ENCODE measurements at regions not wholly inside any gene's neighbourhood (a gene's known extent, or its start where the extent isn't known, plus 50 kb on each side); places are given as distances from the start of the nearest gene placed in this dataset.

DNA sequence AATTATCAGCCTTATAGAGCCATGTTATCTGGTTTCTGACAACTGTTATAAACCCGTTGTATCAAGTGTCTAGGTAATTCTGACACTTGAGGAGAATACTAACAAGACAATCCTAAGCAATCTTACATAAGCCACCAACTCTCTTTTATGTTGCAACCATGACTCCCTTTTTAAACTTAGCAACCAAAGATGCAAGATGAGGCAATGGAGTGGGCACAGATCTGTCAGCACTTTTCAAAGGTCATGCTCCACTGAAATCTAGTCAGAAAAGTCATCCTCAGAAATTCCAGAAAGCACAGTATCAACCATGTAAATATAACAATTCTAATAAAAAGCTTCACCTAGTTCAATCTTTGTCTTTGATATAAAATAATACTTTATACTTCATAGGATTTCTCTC lies 77.0 kb upstream of the SEMA3A start:
- no peak for DNase-seq

DNA sequence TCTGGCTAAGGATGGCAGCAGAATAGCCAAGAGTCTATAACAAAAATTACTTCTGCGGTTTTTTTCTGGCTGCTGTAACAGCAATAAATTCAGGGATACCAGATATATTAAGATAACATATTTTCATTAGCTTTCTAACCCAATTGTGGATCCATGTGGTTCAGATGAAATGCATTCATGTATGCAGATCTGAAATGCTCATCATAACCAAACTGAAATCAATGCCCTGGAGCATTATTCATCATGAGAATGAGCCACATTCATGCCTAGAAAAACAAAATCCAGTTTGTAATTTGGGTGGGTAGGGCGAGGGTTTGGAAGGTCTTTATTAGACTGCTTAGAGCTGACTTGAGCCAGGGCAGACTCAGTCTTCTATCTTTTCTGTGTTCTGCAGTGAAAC lies 69.8 kb upstream of the SEMA3A start:
- DNase-seq, result no peak

DNA sequence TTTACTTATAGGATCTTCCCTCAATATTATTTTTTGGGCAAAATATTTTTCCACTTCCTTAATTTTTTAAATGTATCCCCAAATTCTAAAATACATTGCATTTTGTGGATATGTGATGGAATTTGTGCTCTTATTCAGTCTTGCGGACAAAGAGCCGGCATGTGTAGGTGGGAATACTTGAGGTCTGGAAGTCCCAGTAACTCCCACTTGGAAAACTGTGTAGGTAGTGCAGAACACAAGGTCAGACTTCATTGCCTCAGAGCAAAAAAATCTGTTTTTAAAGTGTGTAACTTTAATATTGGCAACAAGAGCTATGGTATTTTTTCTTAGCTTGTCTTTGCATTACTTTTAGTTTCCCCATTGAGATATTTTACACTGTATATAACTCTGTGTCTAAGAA lies 68.5 kb upstream of the SEMA3A start:
- no peak for DNase-seq

DNA sequence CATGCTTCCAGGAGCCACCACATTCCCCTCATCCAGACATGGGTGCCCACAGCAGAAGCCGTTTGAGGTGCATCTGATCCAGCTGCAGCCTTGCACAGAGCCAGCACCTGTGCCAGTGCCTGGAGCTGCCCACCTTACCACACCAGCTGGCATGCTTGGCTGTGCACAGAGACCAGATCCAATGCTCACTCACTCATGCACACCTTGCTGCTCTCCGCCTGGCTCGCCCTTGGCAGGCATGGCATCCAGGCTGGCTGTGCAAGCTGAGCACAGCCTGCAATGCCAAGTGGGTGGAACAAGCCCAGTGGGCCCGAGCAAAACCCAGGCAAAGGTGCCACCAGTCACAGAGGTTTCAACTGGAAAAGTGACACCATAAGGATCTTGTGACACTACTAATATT lies 66.9 kb upstream of the SEMA3A start:
- no peak for DNase-seq

DNA sequence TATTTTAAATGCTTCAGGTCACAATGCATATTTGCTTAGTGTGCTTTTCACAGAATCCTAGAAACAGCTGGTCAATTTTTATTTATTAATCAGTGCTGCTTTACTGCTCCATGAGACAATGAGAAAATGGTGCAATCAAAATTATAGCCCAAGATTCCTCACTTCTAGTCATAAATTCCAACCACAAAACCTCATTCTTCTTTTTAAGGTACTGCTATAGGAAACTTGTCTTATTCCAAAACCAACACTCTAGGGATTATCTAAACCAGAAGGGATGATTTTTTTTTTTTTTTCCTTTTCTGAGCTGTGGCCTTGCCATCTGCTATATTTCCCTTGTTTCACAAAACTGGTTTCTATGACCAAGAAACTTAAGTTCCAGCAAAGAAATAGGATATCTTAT lies 64.0 kb upstream of the SEMA3A start:
- DNase-seq, result no peak

DNA sequence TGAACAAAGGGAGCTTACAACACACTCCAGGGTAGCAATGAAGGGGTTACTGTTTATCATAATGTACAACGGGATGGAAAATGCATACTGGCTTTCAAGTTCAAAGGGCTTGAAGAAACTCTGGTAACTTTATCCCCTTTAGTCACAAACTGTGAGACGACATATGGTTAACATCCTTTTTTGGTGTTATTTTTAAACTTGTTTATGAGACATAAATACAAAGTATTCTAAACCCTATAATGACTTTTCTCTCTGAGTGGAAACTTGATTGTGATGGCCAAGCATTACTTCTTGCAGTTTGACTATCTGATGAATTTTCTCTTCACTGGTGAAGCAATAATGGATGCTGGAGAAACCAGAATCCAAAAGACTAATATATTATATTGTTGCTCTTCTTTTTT lies 62.0 kb upstream of the SEMA3A start:
- no peak for DNase-seq

DNA sequence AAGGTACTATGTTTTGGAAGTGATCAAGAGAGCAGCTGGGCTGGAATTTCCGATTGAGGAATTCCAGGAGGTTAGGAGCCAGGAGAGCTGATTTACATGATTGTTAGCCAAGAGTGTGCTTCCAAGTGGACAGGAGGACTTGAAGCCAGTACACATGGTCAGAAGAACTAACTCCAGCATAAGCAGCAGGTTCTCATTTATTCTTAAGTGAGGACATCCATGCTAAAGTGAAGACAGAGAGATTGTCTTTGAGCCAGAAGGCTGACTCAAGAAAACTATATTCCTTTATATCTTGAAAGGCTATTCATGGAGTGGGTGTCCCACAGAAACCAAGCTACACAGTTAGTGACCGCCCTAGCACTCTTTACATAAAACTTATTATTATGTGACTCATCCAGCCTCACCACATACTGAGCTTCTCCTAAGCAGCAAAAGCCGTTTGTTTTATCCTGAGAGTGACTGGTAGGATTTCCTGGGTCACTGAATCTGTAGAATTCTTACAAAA lies 56.7 kb upstream of the SEMA3A start:
- no peak for DNase-seq

DNA sequence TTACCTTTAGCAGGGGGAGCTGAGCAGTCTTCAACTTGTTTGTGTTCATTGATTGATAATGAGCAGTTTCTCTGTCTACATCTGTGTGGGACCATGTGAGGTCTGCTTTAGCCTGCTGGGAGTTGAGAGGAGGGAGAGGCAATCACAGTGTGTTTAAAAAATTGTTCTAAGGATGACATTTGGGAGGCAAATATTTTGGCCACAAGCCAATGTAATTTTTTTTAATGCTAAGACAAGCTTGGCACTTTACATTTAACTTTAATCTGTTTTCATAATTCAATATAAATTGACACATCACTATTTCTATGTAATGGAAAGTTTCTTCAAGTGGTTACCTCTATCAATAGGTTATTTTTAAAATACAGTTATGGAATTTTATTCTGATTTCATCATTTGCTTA lies 55.9 kb upstream of the SEMA3A start:
- DNase-seq, result no peak

DNA sequence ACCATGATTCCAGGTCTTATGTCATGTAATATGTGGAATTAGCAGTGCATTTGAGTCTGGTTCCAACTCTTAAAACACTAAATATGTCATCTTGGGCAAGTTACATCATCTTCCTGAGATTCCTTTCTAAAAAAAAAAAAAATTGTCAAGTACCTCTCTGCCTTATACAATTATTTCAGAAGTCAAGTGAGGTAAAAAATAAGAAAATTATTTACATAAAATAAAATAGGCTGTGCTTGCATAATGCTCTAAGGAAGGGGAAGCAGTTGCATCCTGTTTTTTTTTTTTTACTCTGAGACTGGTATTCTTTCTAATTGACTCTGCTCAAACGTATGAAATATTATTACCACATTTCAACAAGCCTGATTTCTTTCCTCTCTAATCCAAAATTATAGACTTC lies 55.1 kb upstream of the SEMA3A start:
- DNase-seq, result no peak

DNA sequence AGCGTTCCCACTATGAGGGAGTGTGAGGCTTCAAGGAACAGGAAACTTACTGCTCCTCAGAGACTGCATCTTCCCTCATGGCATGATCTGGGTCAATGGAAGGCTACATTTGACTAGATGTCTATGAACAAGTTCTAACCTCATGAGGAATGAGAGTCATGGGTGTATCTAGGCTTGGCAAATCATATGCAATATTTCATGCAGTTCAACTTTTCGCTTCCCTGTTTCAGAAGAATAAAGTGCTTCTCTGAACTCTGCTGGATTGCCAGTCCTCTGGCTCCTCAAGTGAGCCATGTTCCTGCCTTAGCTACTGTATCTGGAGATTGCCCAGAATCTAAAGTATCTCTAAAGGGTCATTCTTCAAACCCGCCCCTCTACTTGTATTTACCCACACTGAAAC lies 54.3 kb upstream of the SEMA3A start:
- DNase-seq, result no peak

DNA sequence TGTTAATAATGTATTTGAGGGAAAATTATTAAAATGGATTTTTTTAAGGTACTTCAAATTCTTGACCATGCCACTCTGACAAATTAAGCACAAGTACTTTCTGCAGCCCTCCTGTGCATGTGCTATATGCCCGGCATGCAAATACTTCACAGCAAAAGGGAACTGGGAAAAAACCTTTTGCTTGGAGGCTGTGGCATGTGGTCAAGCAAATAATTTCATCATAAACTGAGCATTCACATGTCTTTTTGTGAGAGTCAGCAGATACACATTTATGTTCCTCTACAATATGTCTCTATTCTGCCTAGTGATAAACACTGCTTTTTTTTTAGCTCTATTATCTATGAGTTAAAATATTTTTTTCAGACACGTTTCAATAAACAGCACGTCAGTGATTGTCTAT lies 53.7 kb upstream of the SEMA3A start:
- no peak for DNase-seq

DNA sequence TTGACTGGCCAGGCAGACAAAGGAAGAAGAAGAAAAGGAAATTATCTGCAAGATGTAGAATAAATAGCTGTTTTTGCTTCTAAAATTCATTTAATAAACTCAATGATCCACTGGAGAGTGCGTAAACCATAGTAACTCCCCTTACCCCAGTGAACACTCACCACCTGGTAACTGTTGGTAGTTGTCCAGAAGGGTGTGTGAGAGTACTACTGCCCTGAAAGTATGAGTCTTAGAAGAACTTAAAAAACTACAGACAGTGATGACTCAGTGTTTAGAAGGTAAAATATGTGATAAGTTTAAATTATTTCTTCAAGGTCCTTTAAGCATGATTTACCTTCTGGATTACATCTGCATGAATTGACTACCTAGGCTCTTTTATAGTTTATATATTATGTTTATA lies 53.0 kb upstream of the SEMA3A start:
- no peak for DNase-seq

DNA sequence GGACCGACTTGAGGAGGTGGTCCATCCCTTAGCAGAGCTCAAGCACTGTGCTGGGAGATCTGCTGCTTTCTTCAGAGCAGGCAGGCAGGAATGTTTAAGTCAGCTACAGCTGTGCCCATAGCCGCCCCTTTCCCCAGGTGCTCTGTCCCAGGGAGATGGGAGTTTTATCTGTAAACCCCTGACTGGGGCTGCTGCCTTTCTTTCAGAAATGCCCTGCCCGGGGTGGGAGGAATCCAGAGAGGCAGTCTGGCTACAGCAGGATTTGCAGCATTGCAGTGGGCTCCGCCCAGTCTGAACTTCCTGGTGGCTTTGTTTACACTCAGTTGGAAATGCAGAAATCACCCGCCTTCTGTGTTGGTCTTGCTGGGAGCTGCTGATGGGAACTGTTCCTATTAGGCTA lies 51.2 kb upstream of the SEMA3A start:
- DNase-seq, result no peak

All from NCI-H1092 (cell line).